ENCODE measurements at regions not wholly inside any gene's neighbourhood (a gene's known extent, or its start where the extent isn't known, plus 50 kb on each side); places are given as distances from the start of the nearest gene placed in this dataset.

GRCh38 chr20:52469128-52469527 is 277.5 kb upstream of the ZFP64 start:
- intact Hi-C loops (cut with micrococcal nuclease): no loop called here
- H3K27me3 Mint-ChIP-seq (ENCODE audit: low read depth): no peaks in the 10 kb centered on the region
- DNase-seq: no peak
- CTCF ChIA-PET: no interaction called here
- no peaks in the 10 kb centered on the region for H3K4me1 Mint-ChIP-seq (ENCODE audit: low read depth)
- H3K4me3 Mint-ChIP-seq: no peak overlapping the region
- H3K9me3 Mint-ChIP-seq: peaks cover 6% of the 10 kb centered on the region
- H3K36me3 Mint-ChIP-seq (ENCODE audit: low read depth): no peaks in the 10 kb centered on the region
- H3K27ac Mint-ChIP-seq: no peak overlapping the region

- peaks cover 6% of the 10 kb centered on the region for H3K9me3 Mint-ChIP-seq
- no peak overlapping the region for H3K27ac Mint-ChIP-seq
- DNase-seq: no peak
- no peaks in the 10 kb centered on the region for H3K36me3 Mint-ChIP-seq (ENCODE audit: low read depth)
- H3K27me3 Mint-ChIP-seq (ENCODE audit: low read depth): no peaks in the 10 kb centered on the region
- no peak overlapping the region for H3K4me3 Mint-ChIP-seq
- H3K4me1 Mint-ChIP-seq (ENCODE audit: low read depth): no peaks in the 10 kb centered on the region
- intact Hi-C loops (cut with micrococcal nuclease): no loop called here
- CTCF ChIA-PET: no interaction called here
Measured at GRCh38 chr20:52465991-52466390, 274.4 kb upstream of the ZFP64 start.

- no peak for DNase-seq
- H3K36me3 Mint-ChIP-seq (ENCODE audit: low read depth): no peaks in the 10 kb centered on the region
- peaks cover 6% of the 10 kb centered on the region for H3K9me3 Mint-ChIP-seq
- H3K4me1 Mint-ChIP-seq (ENCODE audit: low read depth): no peaks in the 10 kb centered on the region
- H3K27ac Mint-ChIP-seq: no peak overlapping the region
- H3K4me3 Mint-ChIP-seq: no peak overlapping the region
- CTCF ChIA-PET: no interaction called here
- intact Hi-C loops (cut with micrococcal nuclease): no loop called here
- no peaks in the 10 kb centered on the region for H3K27me3 Mint-ChIP-seq (ENCODE audit: low read depth)
Measured at GRCh38 chr20:52461582-52461981, 270.0 kb upstream of the ZFP64 start.

- no peaks in the 10 kb centered on the region for H3K36me3 Mint-ChIP-seq (ENCODE audit: low read depth)
- H3K4me1 Mint-ChIP-seq (ENCODE audit: low read depth): no peaks in the 10 kb centered on the region
- H3K9me3 Mint-ChIP-seq: no peaks in the 10 kb centered on the region
- H3K4me3 Mint-ChIP-seq: no peak overlapping the region
- intact Hi-C loops (cut with micrococcal nuclease): no loop called here
- no peak for DNase-seq
- H3K27ac Mint-ChIP-seq: no peak overlapping the region
- CTCF ChIA-PET: no interaction called here
- no peaks in the 10 kb centered on the region for H3K27me3 Mint-ChIP-seq (ENCODE audit: low read depth)
Measured at GRCh38 chr20:52459150-52459549, 267.6 kb upstream of the ZFP64 start.

- CTCF ChIA-PET: no interaction called here
- H3K9me3 Mint-ChIP-seq: no peaks in the 10 kb centered on the region
- intact Hi-C loops (cut with micrococcal nuclease): no loop called here
- DNase-seq: no peak
- H3K27ac Mint-ChIP-seq: no peak overlapping the region
- H3K36me3 Mint-ChIP-seq (ENCODE audit: low read depth): no peaks in the 10 kb centered on the region
- H3K4me1 Mint-ChIP-seq (ENCODE audit: low read depth): no peaks in the 10 kb centered on the region
- no peaks in the 10 kb centered on the region for H3K27me3 Mint-ChIP-seq (ENCODE audit: low read depth)
- H3K4me3 Mint-ChIP-seq: no peak overlapping the region
Measured at GRCh38 chr20:52457826-52458225, 266.2 kb upstream of the ZFP64 start.

- H3K9me3 Mint-ChIP-seq: no peaks in the 10 kb centered on the region
- no peaks in the 10 kb centered on the region for H3K27me3 Mint-ChIP-seq (ENCODE audit: low read depth)
- CTCF ChIA-PET: no interaction called here
- no peak overlapping the region for H3K4me3 Mint-ChIP-seq
- no peak overlapping the region for H3K27ac Mint-ChIP-seq
- intact Hi-C loops (cut with micrococcal nuclease): no loop called here
- H3K36me3 Mint-ChIP-seq (ENCODE audit: low read depth): no peaks in the 10 kb centered on the region
- no peak for DNase-seq
- H3K4me1 Mint-ChIP-seq (ENCODE audit: low read depth): peaks cover 3% of the 10 kb centered on the region
Measured at GRCh38 chr20:52454660-52455059, 263.1 kb upstream of the ZFP64 start.

- Mint-ChIP-seq H3K4me1 (ENCODE audit: low read depth) (peaks cover 7% of the 10 kb centered on the region), H3K27me3 (ENCODE audit: low read depth) (no peaks in the 10 kb centered on the region), H3K27ac (no peak overlapping the region), H3K36me3 (ENCODE audit: low read depth) (no peaks in the 10 kb centered on the region), H3K9me3 (no peaks in the 10 kb centered on the region), H3K4me3 (no peak overlapping the region)
- intact Hi-C loops (cut with micrococcal nuclease): no loop called here
- no peak for DNase-seq
- CTCF ChIA-PET: interaction anchor here (0.6 to 0.7 kb wide), 2 partner anchors 64 to 102 kb away, joined by 3 to 5 read pairs; no protein-coding TSS in a partner anchor
Measured at GRCh38 chr20:52448513-52449232, 257.1 kb upstream of the ZFP64 start.

GRCh38 chr20:52447225-52447551 is 255.6 kb upstream of the ZFP64 start:
- intact Hi-C loops (cut with micrococcal nuclease): no loop called here
- no peak overlapping the region for H3K27ac Mint-ChIP-seq
- CTCF ChIA-PET: interaction anchor here (0.7 kb wide), 1 partner anchor 62 kb away, joined by 3 read pairs; no protein-coding TSS in a partner anchor

GRCh38 chr20:52446421-52447224 is 255.0 kb upstream of the ZFP64 start:
- no peaks in the 10 kb centered on the region for H3K27me3 Mint-ChIP-seq (ENCODE audit: low read depth)
- intact Hi-C loops (cut with micrococcal nuclease): no loop called here
- DNase-seq: no peak
- H3K27ac Mint-ChIP-seq: no peak overlapping the region
- no peaks in the 10 kb centered on the region for H3K36me3 Mint-ChIP-seq (ENCODE audit: low read depth)
- peaks cover 4% of the 10 kb centered on the region for H3K4me1 Mint-ChIP-seq (ENCODE audit: low read depth)
- CTCF ChIA-PET: interaction anchor here (0.7 kb wide), 1 partner anchor 61 kb away, joined by 3 read pairs; no protein-coding TSS in a partner anchor
- no peak overlapping the region for H3K4me3 Mint-ChIP-seq
- H3K9me3 Mint-ChIP-seq: no peaks in the 10 kb centered on the region

More at GRCh38 chr20:52447225-52447551, 255.6 kb upstream of the ZFP64 start:
- Mint-ChIP-seq H3K4me1 (ENCODE audit: low read depth) (peaks cover 5% of the 10 kb centered on the region), H3K4me3 (no peak overlapping the region), H3K27me3 (ENCODE audit: low read depth) (no peaks in the 10 kb centered on the region), H3K36me3 (ENCODE audit: low read depth) (no peaks in the 10 kb centered on the region), H3K9me3 (no peaks in the 10 kb centered on the region)
- no peak for DNase-seq

- Mint-ChIP-seq H3K27ac (no peak overlapping the region), H3K27me3 (ENCODE audit: low read depth) (no peaks in the 10 kb centered on the region), H3K4me1 (ENCODE audit: low read depth) (peaks cover 4% of the 10 kb centered on the region), H3K9me3 (no peaks in the 10 kb centered on the region), H3K36me3 (ENCODE audit: low read depth) (no peaks in the 10 kb centered on the region), H3K4me3 (no peak overlapping the region)
- DNase-seq: no peak
- CTCF ChIA-PET: no interaction called here
- intact Hi-C loops (cut with micrococcal nuclease): no loop called here
Measured at GRCh38 chr20:52444455-52444854, 252.9 kb upstream of the ZFP64 start.

- no peak for DNase-seq
- Mint-ChIP-seq H3K4me1 (ENCODE audit: low read depth) (peaks cover 4% of the 10 kb centered on the region), H3K9me3 (no peaks in the 10 kb centered on the region), H3K36me3 (ENCODE audit: low read depth) (no peaks in the 10 kb centered on the region), H3K27ac (no peak overlapping the region), H3K27me3 (ENCODE audit: low read depth) (no peaks in the 10 kb centered on the region), H3K4me3 (no peak overlapping the region)
- intact Hi-C loops (cut with micrococcal nuclease): no loop called here
- CTCF ChIA-PET: no interaction called here
Measured at GRCh38 chr20:52443874-52444273, 252.3 kb upstream of the ZFP64 start.

GRCh38 chr20:52441710-52442109 is 250.1 kb upstream of the ZFP64 start:
- intact Hi-C loops (cut with micrococcal nuclease): no loop called here
- no peak overlapping the region for H3K27ac Mint-ChIP-seq
- CTCF ChIA-PET: no interaction called here

GRCh38 chr20:52439375-52439774 is 247.8 kb upstream of the ZFP64 start:
- peaks cover under 1% of the 10 kb centered on the region for H3K4me1 Mint-ChIP-seq (ENCODE audit: low read depth)
- CTCF ChIA-PET: no interaction called here
- no peaks in the 10 kb centered on the region for H3K36me3 Mint-ChIP-seq (ENCODE audit: low read depth)
- no peak overlapping the region for H3K27ac Mint-ChIP-seq
- no peak for DNase-seq
- no peaks in the 10 kb centered on the region for H3K9me3 Mint-ChIP-seq
- H3K4me3 Mint-ChIP-seq: no peak overlapping the region
- H3K27me3 Mint-ChIP-seq (ENCODE audit: low read depth): no peaks in the 10 kb centered on the region
- intact Hi-C loops (cut with micrococcal nuclease): no loop called here

More at GRCh38 chr20:52441710-52442109, 250.1 kb upstream of the ZFP64 start:
- DNase-seq: no peak
- H3K36me3 Mint-ChIP-seq (ENCODE audit: low read depth): no peaks in the 10 kb centered on the region
- no peaks in the 10 kb centered on the region for H3K27me3 Mint-ChIP-seq (ENCODE audit: low read depth)
- peaks cover 4% of the 10 kb centered on the region for H3K4me1 Mint-ChIP-seq (ENCODE audit: low read depth)
- H3K9me3 Mint-ChIP-seq: no peaks in the 10 kb centered on the region
- no peak overlapping the region for H3K4me3 Mint-ChIP-seq
